ENCODE measurements at regions not wholly inside any gene's neighbourhood (a gene's known extent, or its start where the extent isn't known, plus 50 kb on each side); places are given as distances from the start of the nearest gene placed in this dataset.

DNA sequence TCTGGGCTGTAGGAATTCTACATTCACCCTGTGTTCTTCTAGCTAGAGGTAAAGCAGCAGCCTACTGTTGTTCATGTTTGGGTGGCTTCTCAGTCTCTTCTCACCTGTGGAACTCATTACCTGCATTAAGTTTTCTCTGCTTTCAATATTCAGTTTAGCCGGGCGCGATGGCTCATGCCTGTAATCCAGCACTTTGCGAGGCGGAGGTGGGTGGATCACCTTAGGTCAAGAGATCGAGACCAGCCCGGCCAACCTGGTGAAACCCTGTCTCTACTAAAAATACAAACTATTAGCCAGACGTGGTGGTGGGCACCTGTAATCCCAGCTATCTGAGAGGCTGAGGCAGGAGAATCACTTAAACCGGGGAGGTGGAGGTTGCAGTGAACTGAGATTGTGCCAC lies 139.8 kb upstream of the UBE2E3 start:
- no peak overlapping the region for H3K27ac ChIP-seq (ENCODE audit: low read depth, low read length)
- Mint-ChIP-seq H3K4me1 (ENCODE audit: low read depth, unreplicated experiment) (no peaks in the 10 kb centered on the region), H3K36me3 (ENCODE audit: low read depth, unreplicated experiment) (no peaks in the 10 kb centered on the region), H3K27me3 (ENCODE audit: low read depth, unreplicated experiment) (no peaks in the 10 kb centered on the region), H3K9me3 (ENCODE audit: unreplicated experiment) (no peaks in the 10 kb centered on the region), H3K4me3 (ENCODE audit: unreplicated experiment) (no peak overlapping the region), H3K27ac (ENCODE audit: unreplicated experiment) (no peak overlapping the region)
- no peaks in the 10 kb centered on the region for H4K20me1 ChIP-seq (ENCODE audit: insufficient read depth, low read length)
- H3K4me2 ChIP-seq (ENCODE audit: low read length): no peak overlapping the region
- H3K9me3 ChIP-seq (ENCODE audit: insufficient read depth, low read depth, low read length): no peaks in the 10 kb centered on the region
- DNase-seq (ENCODE audit: low read depth) (no peak), FAIRE-seq (no peak)
- H3K36me3 ChIP-seq (ENCODE audit: insufficient read depth, low read length): no peaks in the 10 kb centered on the region
- no peaks in the 10 kb centered on the region for H3K79me2 ChIP-seq (ENCODE audit: insufficient read depth, low read length)
- H3K27me3 ChIP-seq (ENCODE audit: insufficient read depth, low read length): peaks cover under 1% of the 10 kb centered on the region
- H3K9ac ChIP-seq (ENCODE audit: low read length): no peak overlapping the region
- no peak for TF ChIP-seq EZH2 (IDR thresholded peaks at IDR 0.05; ENCODE audit: insufficient read depth, low read length)
- H3K4me1 ChIP-seq (ENCODE audit: insufficient read depth, low read length): no peaks in the 10 kb centered on the region
- H2AFZ ChIP-seq (ENCODE audit: low read depth, low read length): no peak overlapping the region
- no peak overlapping the region for H3K4me3 ChIP-seq (ENCODE audit: insufficient read depth, low read depth, low read length)

DNA sequence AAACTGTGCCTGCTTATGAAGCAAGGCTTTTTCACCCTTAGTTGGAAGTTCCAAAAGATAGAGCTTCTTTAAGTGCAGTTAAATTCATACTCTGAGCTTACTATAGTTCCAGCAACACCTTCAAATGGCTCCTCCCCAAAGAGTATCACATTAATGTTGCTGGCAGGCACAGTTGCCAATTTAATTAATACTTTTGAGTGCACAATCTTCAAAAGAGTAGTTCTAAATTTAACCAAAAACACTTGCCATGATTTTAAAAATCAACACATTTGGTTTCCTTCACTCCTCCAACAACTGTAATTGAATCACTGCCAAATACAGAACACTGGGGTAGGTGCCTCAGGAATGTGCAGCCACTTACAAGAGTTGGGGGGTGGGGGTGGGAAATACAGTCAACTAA lies 150.6 kb upstream of the UBE2E3 start:
- Histone ChIP-seq H3K4me1 (ENCODE audit: insufficient read depth, low read length) (no peaks in the 10 kb centered on the region), H3K4me2 (ENCODE audit: low read length) (no peak overlapping the region), H4K20me1 (ENCODE audit: insufficient read depth, low read length) (no peaks in the 10 kb centered on the region), H3K9me3 (ENCODE audit: insufficient read depth, low read depth, low read length) (no peaks in the 10 kb centered on the region), H2AFZ (ENCODE audit: low read depth, low read length) (peak overlapping the region; percentile 5), H3K79me2 (ENCODE audit: insufficient read depth, low read length) (no peaks in the 10 kb centered on the region), H3K4me3 (ENCODE audit: insufficient read depth, low read depth, low read length) (no peak overlapping the region), H3K27ac (ENCODE audit: low read depth, low read length) (no peak overlapping the region), H3K36me3 (ENCODE audit: insufficient read depth, low read length) (no peaks in the 10 kb centered on the region), H3K27me3 (ENCODE audit: insufficient read depth, low read length) (no peaks in the 10 kb centered on the region), H3K9ac (ENCODE audit: low read length) (no peak overlapping the region)
- peak overlapping the region; percentile 26 for H3K27ac Mint-ChIP-seq (ENCODE audit: unreplicated experiment)
- DNase-seq (ENCODE audit: low read depth) (no peak), FAIRE-seq (peak; percentile 32)
- no peaks in the 10 kb centered on the region for H3K36me3 Mint-ChIP-seq (ENCODE audit: low read depth, unreplicated experiment)
- H3K4me3 Mint-ChIP-seq (ENCODE audit: unreplicated experiment): no peak overlapping the region
- no peaks in the 10 kb centered on the region for H3K27me3 Mint-ChIP-seq (ENCODE audit: low read depth, unreplicated experiment)
- peaks cover 11% of the 10 kb centered on the region for H3K4me1 Mint-ChIP-seq (ENCODE audit: low read depth, unreplicated experiment)
- H3K9me3 Mint-ChIP-seq (ENCODE audit: unreplicated experiment): no peaks in the 10 kb centered on the region
- TF ChIP-seq, protein P1, sequence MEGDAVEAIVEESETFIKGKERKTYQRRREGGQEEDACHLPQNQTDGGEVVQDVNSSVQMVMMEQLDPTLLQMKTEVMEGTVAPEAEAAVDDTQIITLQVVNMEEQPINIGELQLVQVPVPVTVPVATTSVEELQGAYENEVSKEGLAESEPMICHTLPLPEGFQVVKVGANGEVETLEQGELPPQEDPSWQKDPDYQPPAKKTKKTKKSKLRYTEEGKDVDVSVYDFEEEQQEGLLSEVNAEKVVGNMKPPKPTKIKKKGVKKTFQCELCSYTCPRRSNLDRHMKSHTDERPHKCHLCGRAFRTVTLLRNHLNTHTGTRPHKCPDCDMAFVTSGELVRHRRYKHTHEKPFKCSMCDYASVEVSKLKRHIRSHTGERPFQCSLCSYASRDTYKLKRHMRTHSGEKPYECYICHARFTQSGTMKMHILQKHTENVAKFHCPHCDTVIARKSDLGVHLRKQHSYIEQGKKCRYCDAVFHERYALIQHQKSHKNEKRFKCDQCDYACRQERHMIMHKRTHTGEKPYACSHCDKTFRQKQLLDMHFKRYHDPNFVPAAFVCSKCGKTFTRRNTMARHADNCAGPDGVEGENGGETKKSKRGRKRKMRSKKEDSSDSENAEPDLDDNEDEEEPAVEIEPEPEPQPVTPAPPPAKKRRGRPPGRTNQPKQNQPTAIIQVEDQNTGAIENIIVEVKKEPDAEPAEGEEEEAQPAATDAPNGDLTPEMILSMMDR (IDR thresholded peaks at IDR 0.05; ENCODE audit: insufficient read depth, low read depth, low read length): no peak
- TF ChIP-seq EZH2 (IDR thresholded peaks at IDR 0.05; ENCODE audit: insufficient read depth, low read length): no peak

DNA sequence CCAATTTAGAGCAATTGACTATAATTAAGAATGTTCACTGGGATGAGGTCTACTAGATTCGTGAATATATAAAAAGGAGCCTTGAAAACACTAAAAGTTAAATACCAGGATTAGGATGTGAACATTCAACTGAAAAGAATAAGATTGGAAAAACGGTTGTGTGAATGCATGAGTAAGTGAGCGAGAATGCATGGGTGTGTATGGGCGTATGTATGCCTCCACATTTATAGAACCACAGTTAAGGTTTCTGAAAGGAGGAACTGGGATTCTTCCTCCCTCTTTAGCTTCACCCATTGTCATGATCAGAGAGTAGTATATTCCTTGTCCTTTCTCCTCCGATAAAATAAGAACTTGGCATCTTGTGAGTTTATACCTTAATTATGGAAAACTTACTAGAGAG lies 151.1 kb upstream of the UBE2E3 start:
- Histone ChIP-seq H3K4me3 (ENCODE audit: insufficient read depth, low read depth, low read length) (no peak overlapping the region), H3K9ac (ENCODE audit: low read length) (no peak overlapping the region), H3K27ac (ENCODE audit: low read depth, low read length) (no peak overlapping the region), H3K9me3 (ENCODE audit: insufficient read depth, low read depth, low read length) (no peaks in the 10 kb centered on the region), H3K36me3 (ENCODE audit: insufficient read depth, low read length) (no peaks in the 10 kb centered on the region), H3K79me2 (ENCODE audit: insufficient read depth, low read length) (no peaks in the 10 kb centered on the region), H4K20me1 (ENCODE audit: insufficient read depth, low read length) (no peaks in the 10 kb centered on the region), H3K27me3 (ENCODE audit: insufficient read depth, low read length) (no peaks in the 10 kb centered on the region), H3K4me2 (ENCODE audit: low read length) (no peak overlapping the region), H2AFZ (ENCODE audit: low read depth, low read length) (peak overlapping the region; percentile 5), H3K4me1 (ENCODE audit: insufficient read depth, low read length) (no peaks in the 10 kb centered on the region)
- FAIRE-seq (peak; percentile 69), DNase-seq (ENCODE audit: low read depth) (peak; percentile 28)
- H3K9me3 Mint-ChIP-seq (ENCODE audit: unreplicated experiment): no peaks in the 10 kb centered on the region
- no peaks in the 10 kb centered on the region for H3K36me3 Mint-ChIP-seq (ENCODE audit: low read depth, unreplicated experiment)
- H3K4me3 Mint-ChIP-seq (ENCODE audit: unreplicated experiment): no peak overlapping the region
- peaks cover 13% of the 10 kb centered on the region for H3K4me1 Mint-ChIP-seq (ENCODE audit: low read depth, unreplicated experiment)
- peak overlapping the region; percentile 26 for H3K27ac Mint-ChIP-seq (ENCODE audit: unreplicated experiment)
- no peaks in the 10 kb centered on the region for H3K27me3 Mint-ChIP-seq (ENCODE audit: low read depth, unreplicated experiment)
- TF ChIP-seq, protein P1 (IDR thresholded peaks at IDR 0.05; ENCODE audit: insufficient read depth, low read depth, low read length): no peak
- TF ChIP-seq EZH2 (IDR thresholded peaks at IDR 0.05; ENCODE audit: insufficient read depth, low read length): no peak

All from astrocyte (in vitro differentiated cells and primary cell).